ENCODE measurements at regions not wholly inside any gene's neighbourhood (a gene's known extent, or its start where the extent isn't known, plus 50 kb on each side); places are given as distances from the start of the nearest gene placed in this dataset.

DNA sequence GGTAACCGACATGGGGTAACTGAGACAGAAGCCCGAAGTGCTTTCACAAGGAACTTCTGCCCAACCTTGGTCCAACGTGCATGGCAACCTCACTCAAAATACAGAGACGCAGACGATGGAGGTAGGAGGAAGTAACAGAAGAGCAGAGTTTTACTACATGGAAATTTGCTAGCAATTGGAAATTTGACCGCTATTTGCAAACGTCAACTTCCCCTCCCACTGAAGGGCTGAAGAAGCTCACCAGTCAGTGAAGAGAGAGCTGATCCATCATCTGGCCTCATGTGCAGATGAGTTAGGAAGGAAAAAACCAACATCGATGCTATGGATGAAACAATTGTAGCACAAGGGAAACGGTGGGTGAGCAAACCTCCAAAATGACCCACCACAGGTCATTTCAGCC, 196.7 kb downstream of the RGS3 start:
- Histone ChIP-seq H3K18ac (ENCODE audit: low read depth in 1 of 2, low read length in 2 of 2) (no peak overlapping the region), H3K4me1 (ENCODE audit: control insufficient read depth, insufficient read depth, low read depth, low read length) (no peaks in the 10 kb centered on the region), H3K4ac (ENCODE audit: low read depth in 1 of 2, low read length in 2 of 2) (no peak overlapping the region), H3K4me2 (ENCODE audit: low read length, poor library complexity, severe bottlenecking) (no peak overlapping the region), H3K14ac (ENCODE audit: low read length in 2 of 2) (no peak overlapping the region), H3K27me3 (ENCODE audit: control insufficient read depth in 1 of 2, insufficient read depth in 1 of 2, low read length in 2 of 2) (peaks cover 0 to 25% of the 10 kb centered on the region in 2 experiments), H3K4me3 (ENCODE audit: insufficient read depth in 1 of 2, low read depth in 1 of 2, low read length in 2 of 2) (no peak overlapping the region), H4K8ac (ENCODE audit: low read length) (no peak overlapping the region), H4K91ac (ENCODE audit: low read length) (no peak overlapping the region), H3K27ac (ENCODE audit: low read length, poor library complexity, severe bottlenecking) (no peak overlapping the region), H3K9ac (ENCODE audit: low read length) (no peak overlapping the region), H2BK12ac (ENCODE audit: low read length in 2 of 2) (no peak overlapping the region), H3K9me3 (ENCODE audit: control insufficient read depth, low read length) (no peaks in the 10 kb centered on the region), H2BK120ac (ENCODE audit: low read depth, low read length) (no peak overlapping the region), H2AK5ac (ENCODE audit: low read length, severe bottlenecking) (no peak overlapping the region), H3K79me1 (replicated peaks; ENCODE audit: low read length, poor library complexity, severe bottlenecking) (no peaks in the 10 kb centered on the region), H3K23ac (ENCODE audit: low read length in 2 of 2) (no peak overlapping the region), H2AFZ (ENCODE audit: low read depth, low read length) (no peak overlapping the region), H2BK15ac (ENCODE audit: low read depth, poor library complexity, severe bottlenecking) (no peak overlapping the region), H2BK5ac (ENCODE audit: low read depth, low read length, poor library complexity, severe bottlenecking) (no peak overlapping the region), H3K36me3 (ENCODE audit: control insufficient read depth in 1 of 2, insufficient read depth in 2 of 2, low read depth in 1 of 2, low read length in 2 of 2) (no peaks in the 10 kb centered on the region)
- 94% methylated on average over 8 of the region's 9 CpGs for WGBS
- DNase-seq: no peak

DNA sequence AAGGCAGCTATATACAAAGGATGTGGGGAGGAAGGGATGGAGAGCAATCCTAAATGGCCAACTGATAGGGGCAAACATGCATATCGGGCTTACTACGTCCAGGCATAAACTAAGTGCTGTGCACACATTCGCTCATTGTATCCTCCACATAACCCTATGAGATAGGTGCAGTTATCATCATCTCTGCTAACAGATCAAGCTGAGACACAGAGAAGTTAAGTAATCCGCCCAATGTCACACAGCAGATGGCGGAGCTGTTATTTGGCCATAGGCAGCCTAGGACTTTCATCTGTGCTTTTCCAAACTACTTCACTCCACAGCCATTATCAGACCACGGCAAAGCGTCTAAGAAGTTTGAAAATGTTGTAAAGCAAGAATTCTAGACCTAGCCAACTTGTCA, 197.5 kb downstream of the RGS3 start:
- H2BK15ac ChIP-seq (ENCODE audit: low read depth, poor library complexity, severe bottlenecking): no peak overlapping the region
- no peak overlapping the region for H4K8ac ChIP-seq (ENCODE audit: low read length)
- H3K4ac ChIP-seq (ENCODE audit: low read depth in 1 of 2, low read length in 2 of 2): no peak overlapping the region
- no peak overlapping the region for H3K23ac ChIP-seq (ENCODE audit: low read length in 2 of 2)
- H3K9ac ChIP-seq (ENCODE audit: low read length): no peak overlapping the region
- H3K79me1 ChIP-seq (replicated peaks; ENCODE audit: low read length, poor library complexity, severe bottlenecking): no peaks in the 10 kb centered on the region
- H3K4me3 ChIP-seq (ENCODE audit: insufficient read depth in 1 of 2, low read depth in 1 of 2, low read length in 2 of 2): no peak overlapping the region
- no peak overlapping the region for H3K18ac ChIP-seq (ENCODE audit: low read depth in 1 of 2, low read length in 2 of 2)
- H3K9me3 ChIP-seq (ENCODE audit: control insufficient read depth, low read length): no peaks in the 10 kb centered on the region
- no peak overlapping the region for H2BK120ac ChIP-seq (ENCODE audit: low read depth, low read length)
- 93% methylated on average over 5 of the region's 7 CpGs for WGBS
- no peak overlapping the region for H3K14ac ChIP-seq (ENCODE audit: low read length in 2 of 2)
- no peaks in the 10 kb centered on the region for H3K36me3 ChIP-seq (ENCODE audit: control insufficient read depth in 1 of 2, insufficient read depth in 2 of 2, low read depth in 1 of 2, low read length in 2 of 2)
- H4K91ac ChIP-seq (ENCODE audit: low read length): no peak overlapping the region
- H3K27me3 ChIP-seq (ENCODE audit: control insufficient read depth in 1 of 2, insufficient read depth in 1 of 2, low read length in 2 of 2): peaks cover 0 to 25% of the 10 kb centered on the region in 2 experiments
- no peak overlapping the region for H2BK5ac ChIP-seq (ENCODE audit: low read depth, low read length, poor library complexity, severe bottlenecking)
- no peaks in the 10 kb centered on the region for H3K4me1 ChIP-seq (ENCODE audit: control insufficient read depth, insufficient read depth, low read depth, low read length)
- H2AFZ ChIP-seq (ENCODE audit: low read depth, low read length): no peak overlapping the region
- no peak for DNase-seq
- no peak overlapping the region for H3K27ac ChIP-seq (ENCODE audit: low read length, poor library complexity, severe bottlenecking)
- H3K4me2 ChIP-seq (ENCODE audit: low read length, poor library complexity, severe bottlenecking): no peak overlapping the region
- H2AK5ac ChIP-seq (ENCODE audit: low read length, severe bottlenecking): no peak overlapping the region
- H2BK12ac ChIP-seq (ENCODE audit: low read length in 2 of 2): no peak overlapping the region

DNA sequence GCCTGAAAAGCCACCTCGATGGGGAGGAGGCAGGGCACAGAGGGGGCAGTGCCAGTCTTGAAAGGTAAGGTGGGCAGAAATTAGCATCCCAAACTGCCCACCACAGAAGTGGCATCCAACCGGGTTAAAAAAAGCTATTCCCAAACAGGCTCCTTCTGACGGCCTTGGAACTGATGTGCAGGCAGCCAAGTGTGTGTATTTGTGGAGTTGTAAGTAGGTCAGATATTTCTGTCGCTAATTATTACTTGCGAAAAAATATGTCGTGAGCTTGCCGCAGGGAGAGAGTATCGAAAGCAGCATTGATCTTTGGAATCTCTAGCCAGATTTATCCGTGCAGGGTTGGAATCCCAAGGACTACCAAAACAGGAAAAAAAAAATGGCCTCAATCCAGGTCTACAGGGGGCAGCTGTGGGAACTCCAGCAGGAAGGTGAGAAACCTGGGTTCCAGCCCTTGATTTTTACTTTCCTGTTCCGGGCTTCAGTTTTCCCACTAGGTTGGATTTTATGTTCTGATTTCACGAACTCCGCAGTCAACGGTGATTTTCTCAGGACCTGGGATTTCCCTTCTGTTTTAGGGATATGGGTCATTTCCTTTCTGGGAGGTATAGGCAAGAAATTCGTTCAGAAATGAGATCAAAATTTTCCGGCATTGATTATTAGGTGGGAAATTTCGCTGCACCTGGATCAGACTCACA, 200.8 kb downstream of the RGS3 start:
- 83% methylated on average over 16 of the region's 16 CpGs for WGBS
- H3K4me2 ChIP-seq (ENCODE audit: low read length, poor library complexity, severe bottlenecking): no peak overlapping the region
- DNase-seq: no peak
- no peak overlapping the region for H2BK15ac ChIP-seq (ENCODE audit: low read depth, poor library complexity, severe bottlenecking)
- H4K91ac ChIP-seq (ENCODE audit: low read length): no peak overlapping the region
- H3K9me3 ChIP-seq (ENCODE audit: control insufficient read depth, low read length): no peaks in the 10 kb centered on the region
- peaks cover 0 to 25% of the 10 kb centered on the region in 2 experiments for H3K27me3 ChIP-seq (ENCODE audit: control insufficient read depth in 1 of 2, insufficient read depth in 1 of 2, low read length in 2 of 2)
- H2BK12ac ChIP-seq (ENCODE audit: low read length in 2 of 2): no peak overlapping the region
- H2AK5ac ChIP-seq (ENCODE audit: low read length, severe bottlenecking): no peak overlapping the region
- no peak overlapping the region for H3K4me3 ChIP-seq (ENCODE audit: insufficient read depth in 1 of 2, low read depth in 1 of 2, low read length in 2 of 2)
- no peak overlapping the region for H3K23ac ChIP-seq (ENCODE audit: low read length in 2 of 2)
- H2BK5ac ChIP-seq (ENCODE audit: low read depth, low read length, poor library complexity, severe bottlenecking): no peak overlapping the region
- H3K18ac ChIP-seq (ENCODE audit: low read depth in 1 of 2, low read length in 2 of 2): no peak overlapping the region
- no peak overlapping the region for H2BK120ac ChIP-seq (ENCODE audit: low read depth, low read length)
- H3K36me3 ChIP-seq (ENCODE audit: control insufficient read depth in 1 of 2, insufficient read depth in 2 of 2, low read depth in 1 of 2, low read length in 2 of 2): no peaks in the 10 kb centered on the region
- no peak overlapping the region for H2AFZ ChIP-seq (ENCODE audit: low read depth, low read length)
- H3K9ac ChIP-seq (ENCODE audit: low read length): no peak overlapping the region
- H3K4ac ChIP-seq (ENCODE audit: low read depth in 1 of 2, low read length in 2 of 2): no peak overlapping the region
- no peaks in the 10 kb centered on the region for H3K79me1 ChIP-seq (replicated peaks; ENCODE audit: low read length, poor library complexity, severe bottlenecking)
- H3K14ac ChIP-seq (ENCODE audit: low read length in 2 of 2): no peak overlapping the region
- no peaks in the 10 kb centered on the region for H3K4me1 ChIP-seq (ENCODE audit: control insufficient read depth, insufficient read depth, low read depth, low read length)
- no peak overlapping the region for H4K8ac ChIP-seq (ENCODE audit: low read length)
- H3K27ac ChIP-seq (ENCODE audit: low read length, poor library complexity, severe bottlenecking): no peak overlapping the region

DNA sequence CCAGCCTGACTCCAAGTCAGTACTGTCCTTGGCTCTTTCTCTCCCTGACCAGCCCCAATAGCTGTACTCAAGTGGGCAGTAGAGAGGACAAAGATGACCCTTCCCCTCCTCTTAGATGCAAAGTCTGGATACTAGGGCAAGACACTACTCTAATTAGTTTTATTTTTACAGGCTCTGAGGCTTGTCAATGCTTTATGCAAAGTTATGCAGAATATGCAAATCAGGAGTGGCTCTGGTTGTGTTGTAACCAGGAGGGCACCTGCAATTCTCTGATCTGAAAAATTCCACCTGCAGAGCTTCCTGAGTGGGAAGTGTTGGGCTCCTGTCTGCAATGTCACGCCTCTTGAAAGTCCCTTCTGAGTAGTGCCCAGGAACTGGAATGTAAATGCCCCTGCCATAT, 201.5 kb downstream of the RGS3 start:
- Histone ChIP-seq H3K27me3 (ENCODE audit: control insufficient read depth in 1 of 2, insufficient read depth in 1 of 2, low read length in 2 of 2) (peaks cover 0 to 22% of the 10 kb centered on the region in 2 experiments), H3K23ac (ENCODE audit: low read length in 2 of 2) (no peak overlapping the region), H2BK12ac (ENCODE audit: low read length in 2 of 2) (no peak overlapping the region), H2BK5ac (ENCODE audit: low read depth, low read length, poor library complexity, severe bottlenecking) (no peak overlapping the region), H3K4me2 (ENCODE audit: low read length, poor library complexity, severe bottlenecking) (no peak overlapping the region), H3K27ac (ENCODE audit: low read length, poor library complexity, severe bottlenecking) (no peak overlapping the region), H3K36me3 (ENCODE audit: control insufficient read depth in 1 of 2, insufficient read depth in 2 of 2, low read depth in 1 of 2, low read length in 2 of 2) (no peaks in the 10 kb centered on the region), H2AK5ac (ENCODE audit: low read length, severe bottlenecking) (no peak overlapping the region), H2BK120ac (ENCODE audit: low read depth, low read length) (no peak overlapping the region), H4K91ac (ENCODE audit: low read length) (no peak overlapping the region), H3K9ac (ENCODE audit: low read length) (no peak overlapping the region), H3K14ac (ENCODE audit: low read length in 2 of 2) (no peak overlapping the region), H3K4me1 (ENCODE audit: control insufficient read depth, insufficient read depth, low read depth, low read length) (no peaks in the 10 kb centered on the region), H3K4ac (ENCODE audit: low read depth in 1 of 2, low read length in 2 of 2) (no peak overlapping the region), H2BK15ac (ENCODE audit: low read depth, poor library complexity, severe bottlenecking) (no peak overlapping the region), H2AFZ (ENCODE audit: low read depth, low read length) (no peak overlapping the region), H3K4me3 (ENCODE audit: insufficient read depth in 1 of 2, low read depth in 1 of 2, low read length in 2 of 2) (no peak overlapping the region), H3K79me1 (replicated peaks; ENCODE audit: low read length, poor library complexity, severe bottlenecking) (no peaks in the 10 kb centered on the region), H3K9me3 (ENCODE audit: control insufficient read depth, low read length) (no peaks in the 10 kb centered on the region), H3K18ac (ENCODE audit: low read depth in 1 of 2, low read length in 2 of 2) (no peak overlapping the region), H4K8ac (ENCODE audit: low read length) (no peak overlapping the region)
- 96% methylated on average over 1 of the region's 1 CpG for WGBS
- DNase-seq: no peak

Measured in mesenchymal stem cell (in vitro differentiated cells and primary cell).